Mucosa of rectum (tissue), 2 donors: ENCODE measurements at regions not wholly inside any gene's neighbourhood (a gene's known extent, or its start where the extent isn't known, plus 50 kb on each side); places are given as distances from the start of the nearest gene placed in this dataset.
"Not testable (repeated sequence)": the region's sequence is repeated elsewhere in the genome, so short reads cannot be mapped to it uniquely, and the experiment has no call there.

Experiments
- H3K27ac ChIP-seq, 2 donors: one replicate each; pipeline ENCODE4 v1.7.0; 2013; ENCODE audit warnings: inconsistent platforms in 2 of 2, low read depth in 2 of 2, low read length in 2 of 2
- H3K27me3 ChIP-seq, 2 donors: one replicate each; pipeline ENCODE4 v1.7.0; 2013; ENCODE audit warnings: low read length in 2 of 2; ENCODE audit not compliant: control insufficient read depth in 2 of 2, insufficient read depth in 2 of 2
- H3K36me3 ChIP-seq, 2 donors: one replicate each; pipeline ENCODE4 v1.7.0; 2013; ENCODE audit warnings: low read length in 2 of 2; ENCODE audit not compliant: control insufficient read depth in 2 of 2, insufficient read depth in 2 of 2
- H3K4me1 ChIP-seq, 2 donors: one replicate each; pipeline ENCODE4 v1.7.0; 2013; ENCODE audit warnings: low read length in 2 of 2, mild to moderate bottlenecking in 1 of 2; ENCODE audit not compliant: control insufficient read depth in 2 of 2, insufficient read depth in 2 of 2
- H3K4me3 ChIP-seq, 2 donors: one replicate each; pipeline ENCODE4 v1.7.0; 2013; ENCODE audit warnings: low read length in 2 of 2
- H3K9ac ChIP-seq, 2 donors: one replicate each; pipeline ENCODE4 v1.7.0; 2013; ENCODE audit warnings: low read length in 2 of 2, low read depth in 1 of 2, mild to moderate bottlenecking in 1 of 2
- H3K9me3 ChIP-seq, 2 donors: one replicate each; pipeline ENCODE4 v1.7.0; 2013; ENCODE audit warnings: low read length in 2 of 2; ENCODE audit not compliant: control insufficient read depth in 2 of 2
- donor health status: healthy.
- donor health status: Normal muscosa, but diverticular disease.

- no peaks in the 10 kb centered on the region for H3K36me3 ChIP-seq
- no peaks in the 10 kb centered on the region for H3K4me1 ChIP-seq
- H3K9me3 ChIP-seq: no peaks in the 10 kb centered on the region
- H3K4me3 ChIP-seq: no peak overlapping the region
- no peak overlapping the region for H3K27ac ChIP-seq
- no peak overlapping the region for H3K9ac ChIP-seq
- H3K27me3 ChIP-seq: no peaks in the 10 kb centered on the region
Observed at GRCh38 chr1:166628259-166628658, 211.0 kb upstream of the POGK start.

GRCh38 chr1:166629946-166630345, 209.3 kb upstream of the POGK start:
- Histone ChIP-seq H3K9ac (no peak overlapping the region), H3K4me3 (no peak overlapping the region), H3K36me3 (no peaks in the 10 kb centered on the region), H3K4me1 (no peaks in the 10 kb centered on the region), H3K9me3 (no peaks in the 10 kb centered on the region), H3K27me3 (no peaks in the 10 kb centered on the region), H3K27ac (no peak overlapping the region)

- no peaks in the 10 kb centered on the region for H3K27me3 ChIP-seq
- no peak overlapping the region for H3K4me3 ChIP-seq
- H3K9ac ChIP-seq: no peak overlapping the region
- H3K9me3 ChIP-seq: no peaks in the 10 kb centered on the region
- no peaks in the 10 kb centered on the region for H3K36me3 ChIP-seq
- H3K27ac ChIP-seq: no peak overlapping the region
- H3K4me1 ChIP-seq: no peaks in the 10 kb centered on the region
Observed at GRCh38 chr1:166630369-166630768, 208.9 kb upstream of the POGK start.

GRCh38 chr1:166638137-166638536, 201.1 kb upstream of the POGK start:
- H3K4me1 ChIP-seq: no peaks in the 10 kb centered on the region
- H3K4me3 ChIP-seq: no peak overlapping the region
- no peaks in the 10 kb centered on the region for H3K36me3 ChIP-seq
- H3K9ac ChIP-seq: no peak overlapping the region
- H3K27ac ChIP-seq: no peak overlapping the region
- no peaks in the 10 kb centered on the region for H3K9me3 ChIP-seq
- no peaks in the 10 kb centered on the region for H3K27me3 ChIP-seq

- H3K4me3 ChIP-seq, H3K4me1 ChIP-seq, H3K27me3 ChIP-seq, H3K9ac ChIP-seq, H3K36me3 ChIP-seq, H3K9me3 ChIP-seq, H3K27ac ChIP-seq: not testable (repeated sequence)
Observed at GRCh38 chr1:166657228-166657627, 182.0 kb upstream of the POGK start.

GRCh38 chr1:166666790-166667189, 172.5 kb upstream of the POGK start:
- H3K4me1 ChIP-seq, H3K4me3 ChIP-seq, H3K9ac ChIP-seq, H3K27ac ChIP-seq, H3K36me3 ChIP-seq, H3K9me3 ChIP-seq, H3K27me3 ChIP-seq: not testable (repeated sequence)

GRCh38 chr1:166667600-166667999, 171.7 kb upstream of the POGK start:
- not testable (repeated sequence) for H3K9me3 ChIP-seq, H3K9ac ChIP-seq, H3K27ac ChIP-seq, H3K4me3 ChIP-seq, H3K36me3 ChIP-seq, H3K4me1 ChIP-seq, H3K27me3 ChIP-seq

- Histone ChIP-seq H3K9ac (no peak overlapping the region), H3K27me3 (peaks cover 0 to 2% of the 10 kb centered on the region in 2 donors), H3K4me3 (no peak overlapping the region), H3K4me1 (no peaks in the 10 kb centered on the region), H3K36me3 (no peaks in the 10 kb centered on the region), H3K27ac (no peak overlapping the region), H3K9me3 (no peaks in the 10 kb centered on the region)
Observed at GRCh38 chr1:166671627-166672026, 167.6 kb upstream of the POGK start.

- Histone ChIP-seq H3K4me1 (no peaks in the 10 kb centered on the region), H3K27me3 (peaks cover 0 to 2% of the 10 kb centered on the region in 2 donors), H3K36me3 (no peaks in the 10 kb centered on the region), H3K9ac (no peak overlapping the region), H3K27ac (no peak overlapping the region), H3K4me3 (no peak overlapping the region), H3K9me3 (no peaks in the 10 kb centered on the region)
Observed at GRCh38 chr1:166673722-166674121, 165.6 kb upstream of the POGK start.

GRCh38 chr1:166675213-166675612, 164.1 kb upstream of the POGK start:
- Histone ChIP-seq H3K4me3 (no peak overlapping the region), H3K27ac (no peak overlapping the region), H3K9me3 (no peaks in the 10 kb centered on the region), H3K9ac (no peak overlapping the region), H3K4me1 (no peaks in the 10 kb centered on the region), H3K36me3 (no peaks in the 10 kb centered on the region), H3K27me3 (no peaks in the 10 kb centered on the region)

GRCh38 chr1:166676981-166677380, 162.3 kb upstream of the POGK start:
- H3K9ac ChIP-seq: no peak overlapping the region
- no peaks in the 10 kb centered on the region for H3K27me3 ChIP-seq

More at GRCh38 chr1:166676981-166677380, 162.3 kb upstream of the POGK start:
- Histone ChIP-seq H3K4me1 (no peaks in the 10 kb centered on the region), H3K4me3 (no peak overlapping the region), H3K36me3 (no peaks in the 10 kb centered on the region), H3K9me3 (no peaks in the 10 kb centered on the region), H3K27ac (no peak overlapping the region)
